ENCODE measurements at regions not wholly inside any gene's neighbourhood (a gene's known extent, or its start where the extent isn't known, plus 50 kb on each side); places are given as distances from the start of the nearest gene placed in this dataset.
"Not testable (repeated sequence)": the region's sequence is repeated elsewhere in the genome, so short reads cannot be mapped to it uniquely, and the experiment has no call there.

- no peak for TF ChIP-seq HDGF (IDR thresholded peaks at IDR 0.05; ENCODE audit: borderline replicate concordance)
- TF ChIP-seq FOXA1 (IDR thresholded peaks at IDR 0.05), result no peak
- TF ChIP-seq FOXM1 (IDR thresholded peaks at IDR 0.05; ENCODE audit: borderline replicate concordance), result no peak
- TF ChIP-seq ARNT (IDR thresholded peaks at IDR 0.05), result no peak
- no peak for TF ChIP-seq LEF1 (IDR thresholded peaks at IDR 0.05; ENCODE audit: borderline replicate concordance)
- no peak for TF ChIP-seq BHLHE40 (IDR thresholded peaks at IDR 0.05; ENCODE audit: borderline replicate concordance)
- no peak for TF ChIP-seq ZNF384 (IDR thresholded peaks at IDR 0.05)
- TF ChIP-seq TARDBP (IDR thresholded peaks at IDR 0.05), result no peak
- TF ChIP-seq CTBP1 (IDR thresholded peaks at IDR 0.05; ENCODE audit: borderline replicate concordance), result no peak
- TF ChIP-seq PKNOX1 (IDR thresholded peaks at IDR 0.05), result no peak
- TF ChIP-seq FOXK2 (IDR thresholded peaks at IDR 0.05), result no peak
- no peak for TF ChIP-seq SP1 (IDR thresholded peaks at IDR 0.05)
- TF ChIP-seq L3MBTL2 (conservative IDR thresholded peaks at IDR 0.05), result no peak
- TF ChIP-seq ELF4 (IDR thresholded peaks at IDR 0.05), result no peak
- no peak for TF ChIP-seq SUZ12 (IDR thresholded peaks at IDR 0.05)
- no peak for TF ChIP-seq NFRKB (IDR thresholded peaks at IDR 0.05)
- CTCF ChIA-PET, result interaction anchor here (0.6 kb wide), 1 partner anchor 685 kb away, joined by 3 read pairs; no protein-coding TSS in a partner anchor
- POLR2A ChIA-PET, result no interaction called here
- no peak for DNase-seq (ENCODE audit: extremely low spot score)
Measured at GRCh38 chr14:26286081-26286912, 311.5 kb downstream of the NOVA1 start.

GRCh38 chr14:26282578-26282977, 315.3 kb downstream of the NOVA1 start:
- POLR2A ChIA-PET, result no interaction called here
- DNase-seq (ENCODE audit: extremely low spot score), result no peak
- TF ChIP-seq FOXA1 (IDR thresholded peaks at IDR 0.05) (no peak), HDGF (IDR thresholded peaks at IDR 0.05; ENCODE audit: borderline replicate concordance) (no peak), L3MBTL2 (conservative IDR thresholded peaks at IDR 0.05) (no peak), PKNOX1 (IDR thresholded peaks at IDR 0.05) (no peak), BHLHE40 (IDR thresholded peaks at IDR 0.05; ENCODE audit: borderline replicate concordance) (no peak), CTBP1 (IDR thresholded peaks at IDR 0.05; ENCODE audit: borderline replicate concordance) (no peak)
- CTCF ChIA-PET, result no interaction called here

GRCh38 chr14:26282011-26282410, 315.8 kb downstream of the NOVA1 start:
- POLR2A ChIA-PET; DNase-seq (ENCODE audit: extremely low spot score); CTCF ChIA-PET: not testable (repeated sequence)

GRCh38 chr14:26281280-26281998, 316.4 kb downstream of the NOVA1 start:
- ChIA-PET CTCF (no interaction called here), POLR2A (no interaction called here)
- TF ChIP-seq ARNT (IDR thresholded peaks at IDR 0.05) (no peak), FOXK2 (IDR thresholded peaks at IDR 0.05) (no peak)
- no peak for DNase-seq (ENCODE audit: extremely low spot score)

GRCh38 chr14:26276757-26277156, 321.1 kb downstream of the NOVA1 start:
- DNase-seq (ENCODE audit: extremely low spot score), result peak; percentile 35
- TF ChIP-seq ZNF384 (IDR thresholded peaks at IDR 0.05) (no peak), ELF4 (IDR thresholded peaks at IDR 0.05) (no peak), LEF1 (IDR thresholded peaks at IDR 0.05; ENCODE audit: borderline replicate concordance) (no peak)
- ChIA-PET POLR2A (no interaction called here), CTCF (no interaction called here)

GRCh38 chr14:26265170-26265685, 332.6 kb downstream of the NOVA1 start:
- TF ChIP-seq HDGF (IDR thresholded peaks at IDR 0.05; ENCODE audit: borderline replicate concordance) (no peak), L3MBTL2 (conservative IDR thresholded peaks at IDR 0.05) (no peak), FOXM1 (IDR thresholded peaks at IDR 0.05; ENCODE audit: borderline replicate concordance) (no peak), CTBP1 (IDR thresholded peaks at IDR 0.05; ENCODE audit: borderline replicate concordance) (no peak), PKNOX1 (IDR thresholded peaks at IDR 0.05) (no peak), BHLHE40 (IDR thresholded peaks at IDR 0.05; ENCODE audit: borderline replicate concordance) (no peak), FOXK2 (IDR thresholded peaks at IDR 0.05) (no peak), SP1 (IDR thresholded peaks at IDR 0.05) (no peak), FOXA1 (IDR thresholded peaks at IDR 0.05) (no peak), TARDBP (IDR thresholded peaks at IDR 0.05) (no peak), SUZ12 (IDR thresholded peaks at IDR 0.05) (no peak)
- ChIA-PET POLR2A (no interaction called here), CTCF (no interaction called here)
- DNase-seq (ENCODE audit: extremely low spot score), result no peak

All from HEK293T (cell line).